Stimulated activated CD4-positive, alpha-beta T cell treated with anti-CD3 and anti-CD28 coated beads, Interleukin-4, amount 100 ng/mL, for 24 hours (primary cell): ENCODE measurements at regions not wholly inside any gene's neighbourhood (a gene's known extent, or its start where the extent isn't known, plus 50 kb on each side); places are given as distances from the start of the nearest gene placed in this dataset.
"Not testable (repeated sequence)": the region's sequence is repeated elsewhere in the genome, so short reads cannot be mapped to it uniquely, and the experiment has no call there.

Source experiments
- DNase-seq: peaks from one replicate; pipeline ENCODE4 v3.0.0-alpha.2; 2020

- not testable (repeated sequence) for DNase-seq
Observed at GRCh38 chr6:147651-148050, 144.6 kb upstream of the DUSP22 start.

GRCh38 chr6:148051-148984 lies 144.0 kb upstream of the DUSP22 start:
- DNase-seq: peak; percentile 78

- DNase-seq: not testable (repeated sequence)
Observed at GRCh38 chr6:150147-150546, 142.1 kb upstream of the DUSP22 start.

- DNase-seq: not testable (repeated sequence)
Observed at GRCh38 chr6:152436-152835, 139.9 kb upstream of the DUSP22 start.

GRCh38 chr6:153026-153425 lies 139.3 kb upstream of the DUSP22 start:
- DNase-seq: not testable (repeated sequence)

- DNase-seq: not testable (repeated sequence)
Observed at GRCh38 chr6:153867-154266, 138.4 kb upstream of the DUSP22 start.

GRCh38 chr6:154321-155092 lies 137.8 kb upstream of the DUSP22 start:
- DNase-seq: not testable (repeated sequence)

- no peak for DNase-seq
Observed at GRCh38 chr6:156010-156409, 136.3 kb upstream of the DUSP22 start.

GRCh38 chr6:156441-157140 lies 135.7 kb upstream of the DUSP22 start:
- not testable (repeated sequence) for DNase-seq

- DNase-seq: not testable (repeated sequence)
Observed at GRCh38 chr6:157176-157575, 135.1 kb upstream of the DUSP22 start.

- not testable (repeated sequence) for DNase-seq
Observed at GRCh38 chr6:161657-162056, 130.6 kb upstream of the DUSP22 start.

- DNase-seq: no peak
Observed at GRCh38 chr6:164720-165119, 127.6 kb upstream of the DUSP22 start.

GRCh38 chr6:165263-165662 lies 127.0 kb upstream of the DUSP22 start:
- DNase-seq: no peak

GRCh38 chr6:165906-166305 lies 126.4 kb upstream of the DUSP22 start:
- DNase-seq: no peak

GRCh38 chr6:168865-169455 lies 123.3 kb upstream of the DUSP22 start:
- DNase-seq: no peak

- no peak for DNase-seq
Observed at GRCh38 chr6:174036-174435, 118.3 kb upstream of the DUSP22 start.

- no peak for DNase-seq
Observed at GRCh38 chr6:175680-176079, 116.6 kb upstream of the DUSP22 start.

- no peak for DNase-seq
Observed at GRCh38 chr6:176766-177165, 115.5 kb upstream of the DUSP22 start.

- DNase-seq: no peak
Observed at GRCh38 chr6:178119-178518, 114.2 kb upstream of the DUSP22 start.

- not testable (repeated sequence) for DNase-seq
Observed at GRCh38 chr6:178929-179328, 113.4 kb upstream of the DUSP22 start.

- DNase-seq: no peak
Observed at GRCh38 chr6:179340-179950, 112.8 kb upstream of the DUSP22 start.

- not testable (repeated sequence) for DNase-seq
Observed at GRCh38 chr6:180091-180694, 112.1 kb upstream of the DUSP22 start.
